ENCODE measurements at regions not wholly inside any gene's neighbourhood (a gene's known extent, or its start where the extent isn't known, plus 50 kb on each side); places are given as distances from the start of the nearest gene placed in this dataset.

DNA sequence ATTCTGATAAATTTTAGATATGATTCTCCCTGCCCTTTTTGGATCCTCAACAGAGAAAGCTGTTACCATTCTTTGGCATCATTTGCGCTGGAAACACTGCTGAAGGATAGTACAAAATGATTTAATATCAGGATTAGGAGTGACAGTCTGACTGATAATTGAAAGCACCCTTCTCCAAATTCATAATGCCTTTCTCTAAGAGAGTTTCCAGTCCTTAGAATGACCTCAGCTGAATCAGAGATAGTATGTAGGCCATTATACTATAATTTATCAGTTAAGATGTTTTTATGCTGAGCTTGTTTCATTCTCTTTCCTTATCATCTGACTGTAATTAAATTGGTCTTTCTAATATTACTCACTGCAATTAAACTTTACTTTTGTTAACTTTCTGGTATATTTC lies 166.7 kb downstream of the ZNF326 start:
- H3K36me3 ChIP-seq (ENCODE audit: insufficient read depth, low read length): no peaks in the 10 kb centered on the region
- no peak overlapping the region for H3K27ac ChIP-seq (ENCODE audit: low read depth, low read length)
- no peaks in the 10 kb centered on the region for H3K27me3 ChIP-seq (ENCODE audit: insufficient read depth, low read length)
- no peak overlapping the region for H3K9ac ChIP-seq (ENCODE audit: low read depth, low read length)
- 83% methylated on average over 1 of the region's 1 CpG for WGBS
- peaks cover 4% of the 10 kb centered on the region; the same call in 1 of the 2 replicates for H3K9me3 ChIP-seq (ENCODE audit: insufficient read depth, low read depth, low read length)
- H3K4me1 ChIP-seq (ENCODE audit: insufficient read depth, low read length): no peaks in the 10 kb centered on the region
- no peak overlapping the region for H3K4me3 ChIP-seq (ENCODE audit: low read length)

DNA sequence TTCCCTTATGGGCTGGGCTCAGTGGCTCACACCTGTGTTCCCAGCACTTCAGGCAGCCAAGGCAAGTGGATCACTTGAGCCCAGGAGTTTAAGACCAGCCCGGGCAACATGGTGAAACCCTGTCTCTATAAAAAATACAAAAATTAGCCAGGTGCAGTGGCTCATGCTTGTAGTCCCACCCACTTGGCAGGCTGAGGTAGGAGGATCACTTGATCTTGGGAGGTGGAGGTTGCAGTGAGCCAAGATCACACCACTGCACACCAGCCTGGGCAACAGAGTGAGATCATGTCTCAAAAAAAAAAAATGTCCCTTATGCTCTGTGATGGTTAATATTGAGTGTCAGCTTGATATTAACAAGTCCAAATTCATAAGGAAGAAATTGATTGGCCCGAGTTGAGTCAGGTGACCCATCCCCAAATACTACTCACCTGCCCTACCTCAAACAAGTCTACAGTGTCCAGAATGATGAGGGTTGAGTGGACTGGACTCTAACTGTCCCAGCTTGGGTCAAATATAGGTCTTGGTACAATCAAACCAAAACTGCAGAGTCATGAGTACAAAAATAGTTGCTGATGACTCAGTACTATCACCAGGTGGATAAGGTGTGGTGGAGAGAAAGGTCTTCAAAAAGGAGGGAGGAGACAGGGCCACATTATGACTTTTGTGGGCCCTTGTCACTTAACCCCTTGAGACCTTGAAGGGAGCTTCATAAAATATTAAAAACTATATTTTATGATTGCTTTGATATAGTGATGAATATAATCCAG lies 161.0 kb downstream of the ZNF326 start:
- H3K27ac ChIP-seq (ENCODE audit: low read depth, low read length): no peak overlapping the region

DNA sequence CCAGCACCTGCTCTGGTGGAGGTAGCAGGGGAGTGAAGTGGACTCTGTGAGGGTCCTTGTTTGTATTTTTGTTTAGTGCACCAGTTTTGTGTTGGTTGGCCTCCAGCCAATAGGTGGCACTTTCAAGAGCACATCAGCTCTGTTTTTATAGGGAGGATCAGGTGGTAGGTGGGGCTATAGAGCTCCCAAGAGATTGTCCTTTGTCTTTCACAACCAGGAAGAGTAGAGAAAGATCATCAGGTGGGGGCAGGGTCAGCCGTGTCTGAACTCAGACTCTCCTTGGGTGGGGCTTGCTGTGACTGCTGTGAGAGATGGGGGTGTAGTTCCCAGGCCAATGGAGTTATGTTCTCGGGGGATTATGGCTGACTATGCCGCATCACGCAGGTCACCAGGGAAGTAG lies 159.8 kb downstream of the ZNF326 start:
- Histone ChIP-seq H3K4me3 (ENCODE audit: low read length) (no peak overlapping the region), H3K27me3 (ENCODE audit: insufficient read depth, low read length) (no peaks in the 10 kb centered on the region), H3K9me3 (ENCODE audit: insufficient read depth, low read depth, low read length) (no peaks in the 10 kb centered on the region; the same call in 1 of the 2 replicates), H3K4me1 (ENCODE audit: insufficient read depth, low read length) (no peaks in the 10 kb centered on the region), H3K27ac (ENCODE audit: low read depth, low read length) (no peak overlapping the region), H3K36me3 (ENCODE audit: insufficient read depth, low read length) (no peaks in the 10 kb centered on the region), H3K9ac (ENCODE audit: low read depth, low read length) (no peak overlapping the region)
- 79% methylated on average over 4 of the region's 4 CpGs for WGBS

More for the DNA sequence above, 161.0 kb downstream of the ZNF326 start:
- Histone ChIP-seq H3K4me3 (ENCODE audit: low read length) (no peak overlapping the region), H3K27me3 (ENCODE audit: insufficient read depth, low read length) (no peaks in the 10 kb centered on the region), H3K9me3 (ENCODE audit: insufficient read depth, low read depth, low read length) (no peaks in the 10 kb centered on the region; the same call in 1 of the 2 replicates), H3K4me1 (ENCODE audit: insufficient read depth, low read length) (no peaks in the 10 kb centered on the region), H3K9ac (ENCODE audit: low read depth, low read length) (no peak overlapping the region), H3K36me3 (ENCODE audit: insufficient read depth, low read length) (no peaks in the 10 kb centered on the region)
- WGBS: 95% methylated on average over 1 of the region's 2 CpGs

DNA sequence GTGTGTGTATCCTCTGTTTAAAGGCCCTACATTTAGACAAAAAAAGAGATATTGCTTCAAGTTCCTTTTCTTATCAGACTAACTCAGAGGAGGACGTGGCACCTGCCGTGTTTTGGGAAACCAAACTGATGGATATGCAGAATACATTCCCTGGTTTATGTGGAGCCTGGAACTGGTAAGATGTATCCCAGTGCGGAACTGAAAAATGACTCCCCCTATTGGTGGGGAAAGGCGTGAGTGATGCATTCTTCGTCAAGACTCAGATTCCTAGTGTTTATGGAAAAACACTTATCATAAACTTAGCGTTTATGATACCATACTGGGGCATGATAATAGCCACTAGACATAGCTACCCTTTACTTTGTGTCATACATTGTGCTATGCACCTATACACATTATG lies 154.2 kb downstream of the ZNF326 start:
- H3K4me1 ChIP-seq (ENCODE audit: insufficient read depth, low read length): no peaks in the 10 kb centered on the region
- no peak overlapping the region for H3K9ac ChIP-seq (ENCODE audit: low read depth, low read length)
- no peak overlapping the region for H3K27ac ChIP-seq (ENCODE audit: low read depth, low read length)
- no peaks in the 10 kb centered on the region for H3K27me3 ChIP-seq (ENCODE audit: insufficient read depth, low read length)
- H3K9me3 ChIP-seq (ENCODE audit: insufficient read depth, low read depth, low read length): no peaks in the 10 kb centered on the region; the same call in 1 of the 2 replicates
- WGBS: 85% methylated on average over 6 of the region's 6 CpGs
- H3K4me3 ChIP-seq (ENCODE audit: low read length): no peak overlapping the region
- no peaks in the 10 kb centered on the region for H3K36me3 ChIP-seq (ENCODE audit: insufficient read depth, low read length)

DNA sequence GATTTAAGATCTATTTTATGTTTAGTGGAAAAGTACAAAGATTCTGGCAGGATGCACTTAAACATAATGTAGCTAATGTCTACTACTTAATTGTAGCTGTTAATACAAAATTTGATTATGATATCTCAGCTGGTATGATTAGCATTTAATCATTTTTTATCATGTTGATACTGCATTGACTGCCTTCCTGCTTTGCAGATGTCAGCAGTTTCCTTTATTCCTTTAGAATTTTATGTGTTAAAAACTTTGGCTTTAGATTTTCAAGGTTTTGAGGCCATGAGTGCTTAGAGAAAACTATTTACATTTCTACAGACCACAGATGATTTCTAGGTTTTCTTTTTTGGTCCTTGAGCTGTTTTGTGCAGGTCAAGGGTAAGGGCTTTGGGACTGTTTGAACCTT lies 152.2 kb downstream of the ZNF326 start:
- H3K4me1 ChIP-seq (ENCODE audit: insufficient read depth, low read length): no peaks in the 10 kb centered on the region
- no peaks in the 10 kb centered on the region for H3K36me3 ChIP-seq (ENCODE audit: insufficient read depth, low read length)
- no peak overlapping the region for H3K4me3 ChIP-seq (ENCODE audit: low read length)
- H3K27ac ChIP-seq (ENCODE audit: low read depth, low read length): no peak overlapping the region
- no peaks in the 10 kb centered on the region for H3K27me3 ChIP-seq (ENCODE audit: insufficient read depth, low read length)
- H3K9me3 ChIP-seq (ENCODE audit: insufficient read depth, low read depth, low read length): no peaks in the 10 kb centered on the region
- H3K9ac ChIP-seq (ENCODE audit: low read depth, low read length): no peak overlapping the region

DNA sequence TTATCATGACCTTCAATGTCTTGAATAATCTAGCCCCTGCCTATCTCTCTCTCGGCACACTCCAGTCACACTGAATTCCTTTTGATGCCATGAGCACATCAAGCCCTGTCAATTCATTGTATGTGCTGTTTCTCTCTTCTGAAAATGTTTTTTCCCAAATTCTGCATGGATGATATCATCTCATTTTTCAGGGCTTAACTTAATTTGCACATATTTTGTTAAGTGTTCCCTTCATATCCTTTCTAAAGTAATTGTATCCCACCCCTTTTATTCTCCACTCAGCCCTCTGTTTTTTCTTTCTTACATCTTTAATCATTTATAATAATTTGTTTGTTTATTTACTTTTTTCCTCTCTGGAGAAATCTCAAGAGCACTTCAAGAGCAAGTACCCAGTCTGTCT lies 149.9 kb downstream of the ZNF326 start:
- Histone ChIP-seq H3K9ac (ENCODE audit: low read depth, low read length) (no peak overlapping the region), H3K36me3 (ENCODE audit: insufficient read depth, low read length) (no peaks in the 10 kb centered on the region), H3K4me1 (ENCODE audit: insufficient read depth, low read length) (no peaks in the 10 kb centered on the region), H3K9me3 (ENCODE audit: insufficient read depth, low read depth, low read length) (peaks cover 11% of the 10 kb centered on the region), H3K27ac (ENCODE audit: low read depth, low read length) (no peak overlapping the region), H3K27me3 (ENCODE audit: insufficient read depth, low read length) (no peaks in the 10 kb centered on the region), H3K4me3 (ENCODE audit: low read length) (no peak overlapping the region)
- WGBS: 52% methylated on average over 1 of the region's 1 CpG

DNA sequence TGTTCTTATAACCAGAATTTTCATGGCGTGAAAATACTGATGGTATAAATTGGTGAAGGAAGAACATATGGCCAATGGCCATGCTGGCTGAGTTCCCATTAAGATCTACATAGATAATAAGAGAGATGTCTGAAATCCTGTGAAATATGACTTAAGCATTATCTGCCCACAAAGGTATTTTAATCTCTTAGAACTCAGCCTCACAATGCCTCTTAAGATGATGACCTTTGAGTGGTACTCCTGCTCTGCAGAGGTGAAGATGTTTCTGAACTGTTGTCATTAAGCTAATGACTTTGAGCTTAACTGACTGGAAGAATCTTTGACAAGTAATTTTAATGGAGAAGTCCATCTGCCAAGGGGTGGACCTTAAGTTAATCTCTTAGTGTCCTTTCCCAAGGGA lies 148.7 kb downstream of the ZNF326 start:
- Histone ChIP-seq H3K4me3 (ENCODE audit: low read length) (no peak overlapping the region), H3K36me3 (ENCODE audit: insufficient read depth, low read length) (no peaks in the 10 kb centered on the region), H3K4me1 (ENCODE audit: insufficient read depth, low read length) (no peaks in the 10 kb centered on the region), H3K9ac (ENCODE audit: low read depth, low read length) (no peak overlapping the region), H3K27me3 (ENCODE audit: insufficient read depth, low read length) (no peaks in the 10 kb centered on the region), H3K9me3 (ENCODE audit: insufficient read depth, low read depth, low read length) (peaks cover 23% of the 10 kb centered on the region), H3K27ac (ENCODE audit: low read depth, low read length) (no peak overlapping the region)
- WGBS: 100% methylated on average over 1 of the region's 1 CpG

DNA sequence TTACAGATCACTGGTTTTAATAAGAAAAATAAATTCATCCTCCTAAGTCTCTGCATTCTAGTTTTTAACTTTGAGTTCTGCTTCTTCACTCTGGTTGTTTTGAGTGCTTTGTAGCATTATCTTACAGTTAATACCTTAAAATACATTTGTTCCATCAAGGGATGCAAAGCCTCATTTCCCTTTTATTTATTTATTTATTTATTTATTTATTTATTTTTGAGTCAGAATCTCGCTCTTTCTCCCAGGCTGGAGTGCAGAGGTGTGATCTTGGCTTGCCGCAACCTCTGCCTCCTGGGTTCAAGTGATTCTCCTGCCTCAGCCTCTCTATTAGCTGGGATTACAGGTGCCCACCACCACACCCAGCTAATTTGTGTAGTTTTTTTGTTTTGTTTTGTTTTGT lies 147.8 kb downstream of the ZNF326 start:
- Histone ChIP-seq H3K36me3 (ENCODE audit: insufficient read depth, low read length) (no peaks in the 10 kb centered on the region), H3K27me3 (ENCODE audit: insufficient read depth, low read length) (no peaks in the 10 kb centered on the region), H3K4me3 (ENCODE audit: low read length) (no peak overlapping the region), H3K4me1 (ENCODE audit: insufficient read depth, low read length) (no peaks in the 10 kb centered on the region), H3K27ac (ENCODE audit: low read depth, low read length) (no peak overlapping the region), H3K9me3 (ENCODE audit: insufficient read depth, low read depth, low read length) (peaks cover 29% of the 10 kb centered on the region), H3K9ac (ENCODE audit: low read depth, low read length) (no peak overlapping the region)
- WGBS: 93% methylated on average over 2 of the region's 2 CpGs

DNA sequence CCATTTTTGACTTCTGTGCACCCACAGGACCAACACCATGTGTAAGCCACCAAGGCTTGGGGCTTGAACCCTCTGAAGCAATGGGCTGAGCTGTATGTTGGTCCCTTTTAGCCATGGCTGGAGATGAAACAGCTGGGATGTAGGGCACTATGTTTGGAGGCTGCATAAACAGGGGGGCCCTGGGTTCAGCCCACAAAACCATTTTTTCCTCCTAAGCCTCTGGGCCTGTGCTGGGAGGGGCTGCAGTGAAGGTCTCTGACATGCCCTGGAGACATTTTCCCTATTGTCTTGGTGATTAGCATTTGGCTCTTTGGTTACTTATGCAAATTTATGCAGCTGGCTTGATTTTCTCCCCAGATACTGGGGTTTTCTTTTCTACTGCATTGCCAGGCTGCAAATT lies 144.9 kb downstream of the ZNF326 start:
- Histone ChIP-seq H3K36me3 (ENCODE audit: insufficient read depth, low read length) (no peaks in the 10 kb centered on the region), H3K27me3 (ENCODE audit: insufficient read depth, low read length) (no peaks in the 10 kb centered on the region), H3K9me3 (ENCODE audit: insufficient read depth, low read depth, low read length) (peaks cover 36% of the 10 kb centered on the region), H3K9ac (ENCODE audit: low read depth, low read length) (no peak overlapping the region), H3K4me1 (ENCODE audit: insufficient read depth, low read length) (no peaks in the 10 kb centered on the region), H3K4me3 (ENCODE audit: low read length) (no peak overlapping the region), H3K27ac (ENCODE audit: low read depth, low read length) (no peak overlapping the region)

DNA sequence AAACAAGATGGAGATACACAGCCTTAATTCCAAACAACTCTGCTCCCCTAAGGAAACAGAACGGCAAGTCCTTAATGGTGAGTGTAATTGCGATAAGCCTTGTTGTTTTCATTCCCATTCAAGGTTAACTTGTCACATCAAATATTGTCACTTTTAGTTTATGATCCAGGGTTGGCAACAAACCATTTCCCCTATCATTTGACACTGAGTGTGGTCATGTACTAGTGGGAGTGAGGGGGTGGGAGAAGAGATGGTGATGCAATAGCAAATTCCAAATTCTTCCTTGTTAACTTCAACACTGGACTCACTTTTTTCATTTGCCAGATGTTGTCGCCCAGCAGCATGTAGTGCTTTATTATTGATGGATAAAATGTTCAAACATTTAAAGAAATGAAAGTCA lies 140.4 kb downstream of the ZNF326 start:
- Histone ChIP-seq H3K9ac (ENCODE audit: low read depth, low read length) (no peak overlapping the region), H3K4me3 (ENCODE audit: low read length) (no peak overlapping the region), H3K27me3 (ENCODE audit: insufficient read depth, low read length) (no peaks in the 10 kb centered on the region), H3K27ac (ENCODE audit: low read depth, low read length) (no peak overlapping the region), H3K9me3 (ENCODE audit: insufficient read depth, low read depth, low read length) (peaks cover 28% of the 10 kb centered on the region), H3K36me3 (ENCODE audit: insufficient read depth, low read length) (no peaks in the 10 kb centered on the region), H3K4me1 (ENCODE audit: insufficient read depth, low read length) (no peaks in the 10 kb centered on the region)
- 86% methylated on average over 2 of the region's 3 CpGs for WGBS

DNA sequence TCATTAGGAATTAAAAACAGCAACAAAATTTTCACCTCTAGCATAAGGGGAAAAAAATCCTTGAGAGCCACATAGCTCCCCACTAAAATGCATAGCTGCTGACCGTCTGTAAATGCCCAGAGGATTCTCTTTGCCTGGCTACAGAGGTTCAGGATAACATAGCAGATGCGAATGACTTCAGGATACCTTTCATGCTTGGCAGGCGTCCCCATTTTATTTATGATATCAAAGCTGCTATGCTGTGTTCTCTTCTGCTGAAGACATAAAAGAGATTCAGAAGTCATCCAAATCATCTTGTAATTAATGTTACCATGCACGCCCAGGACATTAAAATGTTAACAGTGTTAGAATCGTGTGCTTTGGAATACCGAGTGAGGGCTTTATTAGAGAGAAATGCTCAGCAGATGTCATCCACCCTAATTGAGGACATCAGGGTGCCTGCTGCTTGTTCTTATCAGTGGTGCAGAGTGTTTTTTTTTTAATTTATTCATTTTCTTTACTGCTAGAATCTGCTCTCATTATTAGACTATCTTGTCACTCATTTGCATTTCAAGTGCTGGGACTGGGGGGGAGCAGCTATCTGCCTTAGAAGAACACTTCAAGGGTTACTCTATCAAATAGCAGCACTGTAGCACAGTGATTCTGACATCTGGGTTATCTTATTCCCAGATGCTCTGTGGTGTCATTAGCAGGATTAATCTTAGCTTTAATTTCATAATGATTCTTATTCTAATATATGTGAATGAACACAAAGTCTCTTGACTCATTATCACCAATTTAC lies 139.5 kb downstream of the ZNF326 start:
- Histone ChIP-seq H3K9me3 (ENCODE audit: insufficient read depth, low read depth, low read length) (peaks cover 21% of the 10 kb centered on the region), H3K4me3 (ENCODE audit: low read length) (no peak overlapping the region), H3K36me3 (ENCODE audit: insufficient read depth, low read length) (no peaks in the 10 kb centered on the region), H3K4me1 (ENCODE audit: insufficient read depth, low read length) (no peaks in the 10 kb centered on the region), H3K27me3 (ENCODE audit: insufficient read depth, low read length) (no peaks in the 10 kb centered on the region), H3K27ac (ENCODE audit: low read depth, low read length) (no peak overlapping the region), H3K9ac (ENCODE audit: low read depth, low read length) (no peak overlapping the region)
- 88% methylated on average over 6 of the region's 6 CpGs for WGBS

All from HUES64 (cell line).